Calu3 (cell line): ENCODE measurements at regions not wholly inside any gene's neighbourhood (a gene's known extent, or its start where the extent isn't known, plus 50 kb on each side); places are given as distances from the start of the nearest gene placed in this dataset.

Experiments used
- BruUV-seq: library from RNA; stranded (reverse); fragments of 400-500 nt; replicated peaks from 2 replicates; lab custom pipeline; 2021; lab: Mats Ljungman, UMichigan
- CTCF ChIA-PET: fragments of 300-600 bp; sonication (Branson Sonifier 250); formaldehyde crosslinking; loops from one replicate; lab custom pipeline; 2022; ENCODE audit warnings: antibody characterized with exemption; lab: Charles Lee
- DNase-seq: peaks from one replicate; pipeline ENCODE4 v3.0.0; 2022
- H3K27ac Mint-ChIP-seq: one replicate; pipeline ENCODE4 v1.8.0; 2022; ENCODE audit warnings: mixed read lengths; ENCODE audit not compliant: unreplicated experiment
- H3K27me3 Mint-ChIP-seq: one replicate; pipeline ENCODE4 v1.8.0; 2022; ENCODE audit warnings: mixed read lengths; ENCODE audit not compliant: unreplicated experiment
- H3K36me3 Mint-ChIP-seq: one replicate; pipeline ENCODE4 v1.8.0; 2022; ENCODE audit warnings: mild to moderate bottlenecking, moderate library complexity, mixed read lengths; ENCODE audit not compliant: insufficient read depth, unreplicated experiment
- H3K4me1 Mint-ChIP-seq: one replicate; pipeline ENCODE4 v1.8.0; 2022; ENCODE audit warnings: mild to moderate bottlenecking, low read depth, mixed read lengths; ENCODE audit not compliant: unreplicated experiment
- H3K4me3 Mint-ChIP-seq: one replicate; pipeline ENCODE4 v1.8.0; 2022; ENCODE audit warnings: mild to moderate bottlenecking, low read depth, moderate library complexity, mixed read lengths; ENCODE audit not compliant: unreplicated experiment
- H3K9me3 Mint-ChIP-seq: one replicate; pipeline ENCODE4 v1.8.0; 2022; ENCODE audit warnings: low read depth, mixed read lengths; ENCODE audit not compliant: unreplicated experiment
- intact Hi-C: fragments of 100-400 bp; cut with micrococcal nuclease; formaldehyde crosslinking; loops from one replicate; pipeline ENCODE4 v1.10.0; 2022; ENCODE audit not compliant: unreplicated experiment
- TF ChIP-seq, protein P1 (sequence below): fragments of 200-600 bp; IDR thresholded peaks from one replicate; pipeline ENCODE4 v1.8.0; 2022; ENCODE audit warnings: antibody characterized with exemption; ENCODE audit not compliant: unreplicated experiment

DNA sequence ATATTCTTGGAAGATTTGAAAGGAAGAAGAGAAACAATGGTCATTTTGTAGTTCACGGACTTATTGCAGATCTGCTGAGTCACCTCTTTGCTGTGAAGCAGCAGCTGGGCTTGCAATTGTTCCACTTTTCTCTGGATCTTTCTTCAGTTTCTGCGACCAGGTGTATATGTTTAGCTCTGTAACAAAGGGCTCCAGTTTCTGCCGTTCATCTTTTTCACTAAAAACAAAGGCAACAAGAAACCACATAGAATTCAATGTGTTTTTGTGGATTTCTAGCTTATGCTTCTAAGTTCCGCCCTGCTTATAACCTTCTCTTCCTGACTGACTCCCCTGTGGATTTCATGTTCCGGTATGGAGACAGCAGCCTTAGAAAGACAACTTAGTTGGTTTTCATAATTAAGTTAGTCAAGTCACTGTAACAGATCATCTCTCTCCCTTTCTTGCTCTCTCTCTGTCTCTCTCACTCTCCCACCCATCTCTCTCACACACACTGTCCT is 121.6 kb upstream of the EPHA5 start:
- Mint-ChIP-seq H3K4me3 (no peak overlapping the region), H3K4me1 (peaks cover 9% of the 10 kb centered on the region), H3K36me3 (no peaks in the 10 kb centered on the region), H3K9me3 (peaks cover 3% of the 10 kb centered on the region), H3K27ac (peak overlapping the region; percentile 54), H3K27me3 (no peaks in the 10 kb centered on the region)
- BruUV-seq: no TSS peak
- CTCF ChIA-PET: no interaction called here
- no peak for DNase-seq
- intact Hi-C loops: no loop called here
- TF ChIP-seq, protein P1, sequence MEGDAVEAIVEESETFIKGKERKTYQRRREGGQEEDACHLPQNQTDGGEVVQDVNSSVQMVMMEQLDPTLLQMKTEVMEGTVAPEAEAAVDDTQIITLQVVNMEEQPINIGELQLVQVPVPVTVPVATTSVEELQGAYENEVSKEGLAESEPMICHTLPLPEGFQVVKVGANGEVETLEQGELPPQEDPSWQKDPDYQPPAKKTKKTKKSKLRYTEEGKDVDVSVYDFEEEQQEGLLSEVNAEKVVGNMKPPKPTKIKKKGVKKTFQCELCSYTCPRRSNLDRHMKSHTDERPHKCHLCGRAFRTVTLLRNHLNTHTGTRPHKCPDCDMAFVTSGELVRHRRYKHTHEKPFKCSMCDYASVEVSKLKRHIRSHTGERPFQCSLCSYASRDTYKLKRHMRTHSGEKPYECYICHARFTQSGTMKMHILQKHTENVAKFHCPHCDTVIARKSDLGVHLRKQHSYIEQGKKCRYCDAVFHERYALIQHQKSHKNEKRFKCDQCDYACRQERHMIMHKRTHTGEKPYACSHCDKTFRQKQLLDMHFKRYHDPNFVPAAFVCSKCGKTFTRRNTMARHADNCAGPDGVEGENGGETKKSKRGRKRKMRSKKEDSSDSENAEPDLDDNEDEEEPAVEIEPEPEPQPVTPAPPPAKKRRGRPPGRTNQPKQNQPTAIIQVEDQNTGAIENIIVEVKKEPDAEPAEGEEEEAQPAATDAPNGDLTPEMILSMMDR: no peak

DNA sequence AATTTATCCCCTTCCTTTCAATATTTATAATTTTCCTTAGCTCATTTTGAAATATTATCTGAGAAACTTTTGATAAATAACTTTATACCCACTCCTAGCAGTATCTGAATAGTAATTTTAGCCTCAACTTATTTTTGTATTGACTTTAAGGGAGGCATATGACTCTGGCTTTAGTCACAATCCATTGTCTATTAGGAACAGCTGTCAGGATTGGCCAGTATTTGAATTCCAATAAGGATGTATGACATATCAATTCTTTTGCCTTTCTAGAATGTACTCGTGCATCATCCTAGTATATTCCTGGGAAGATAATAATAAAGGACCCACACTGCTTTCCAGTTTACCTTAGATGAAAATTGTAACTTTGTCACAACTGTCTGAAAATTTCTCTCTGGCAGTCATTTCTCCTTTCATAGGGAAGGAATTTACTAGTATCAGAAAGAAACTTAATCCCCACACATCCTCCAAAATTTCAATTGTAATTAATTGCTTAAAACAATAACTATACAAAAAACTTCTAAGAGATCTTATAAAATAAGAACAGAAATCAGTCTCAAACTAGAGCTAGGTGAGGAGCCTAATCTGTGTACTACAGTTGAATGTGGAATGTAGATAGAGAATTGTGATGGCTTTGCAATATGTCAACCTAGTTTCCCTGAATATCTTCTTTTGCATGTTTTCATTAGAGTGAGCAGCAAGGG is 121.0 kb upstream of the EPHA5 start:
- peaks cover 9% of the 10 kb centered on the region for H3K4me1 Mint-ChIP-seq
- intact Hi-C loops: no loop called here
- BruUV-seq: no TSS peak

DNA sequence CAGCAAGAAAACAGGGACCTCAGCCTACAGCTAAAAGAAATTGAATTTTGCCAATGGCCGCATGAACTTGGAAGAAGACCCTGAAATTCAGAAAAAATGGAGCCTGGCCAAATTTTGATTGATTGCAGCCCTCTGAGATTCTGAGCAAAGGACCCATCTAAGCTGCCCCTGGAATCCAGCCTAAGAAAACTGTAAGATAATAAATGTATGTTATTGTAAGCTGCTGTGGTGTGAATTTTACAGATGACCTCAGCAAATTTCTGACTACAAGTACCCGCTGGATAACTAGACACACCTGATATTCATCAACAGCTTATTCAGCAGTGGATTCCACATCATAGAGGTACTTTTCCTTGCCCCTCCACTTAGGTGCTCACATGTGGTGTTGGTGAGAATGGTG is 119.5 kb upstream of the EPHA5 start:
- Mint-ChIP-seq H3K9me3 (no peaks in the 10 kb centered on the region), H3K4me3 (no peak overlapping the region), H3K4me1 (peaks cover 9% of the 10 kb centered on the region), H3K36me3 (no peaks in the 10 kb centered on the region), H3K27ac (no peak overlapping the region), H3K27me3 (no peaks in the 10 kb centered on the region)
- no peak for DNase-seq
- TF ChIP-seq, protein P1: no peak
- no TSS peak for BruUV-seq
- intact Hi-C loops: no loop called here
- CTCF ChIA-PET: no interaction called here

More for the DNA sequence above, 121.0 kb upstream of the EPHA5 start:
- TF ChIP-seq, protein P1: no peak
- H3K9me3 Mint-ChIP-seq: peaks cover 3% of the 10 kb centered on the region
- CTCF ChIA-PET: no interaction called here
- no peak overlapping the region for H3K27ac Mint-ChIP-seq
- H3K4me3 Mint-ChIP-seq: no peak overlapping the region
- H3K36me3 Mint-ChIP-seq: no peaks in the 10 kb centered on the region
- no peaks in the 10 kb centered on the region for H3K27me3 Mint-ChIP-seq
- DNase-seq: no peak

DNA sequence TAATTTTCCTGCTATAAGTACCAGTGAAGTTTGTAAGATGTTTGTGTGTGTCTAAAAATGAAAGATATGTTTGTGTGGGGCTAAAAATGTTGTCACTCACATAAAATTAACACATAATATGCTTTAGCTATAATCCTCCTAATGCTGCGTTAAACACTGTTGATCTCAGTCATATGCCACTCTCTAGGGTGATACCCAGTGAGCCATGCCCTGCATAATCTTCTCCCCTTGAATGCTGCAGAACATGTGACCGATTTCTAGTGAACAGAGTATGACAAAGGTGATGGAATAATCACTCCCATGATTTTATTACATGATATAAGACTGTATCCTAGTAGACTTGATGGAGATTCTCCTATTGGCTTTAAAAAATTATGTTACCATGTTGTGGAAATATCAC is 119.1 kb upstream of the EPHA5 start:
- H3K27ac Mint-ChIP-seq: no peak overlapping the region
- CTCF ChIA-PET: no interaction called here

More for the DNA sequence above, 119.1 kb upstream of the EPHA5 start:
- TF ChIP-seq, protein P1: no peak
- peaks cover 9% of the 10 kb centered on the region for H3K4me1 Mint-ChIP-seq
- BruUV-seq: no TSS peak
- no peak overlapping the region for H3K4me3 Mint-ChIP-seq
- intact Hi-C loops: no loop called here
- no peak for DNase-seq
- no peaks in the 10 kb centered on the region for H3K27me3 Mint-ChIP-seq
- H3K36me3 Mint-ChIP-seq: no peaks in the 10 kb centered on the region
- no peaks in the 10 kb centered on the region for H3K9me3 Mint-ChIP-seq
